ENCODE measurements at regions not wholly inside any gene's neighbourhood (a gene's known extent, or its start where the extent isn't known, plus 50 kb on each side); places are given as distances from the start of the nearest gene placed in this dataset.

GRCh38 chr2:120976501-120977307 is 241.0 kb downstream of the GLI2 start:
- Mint-ChIP-seq H3K27ac (no peak overlapping the region), H3K27me3 (no peaks in the 10 kb centered on the region), H3K36me3 (ENCODE audit: low read depth) (no peaks in the 10 kb centered on the region), H3K4me1 (ENCODE audit: low read depth) (no peaks in the 10 kb centered on the region), H3K4me3 (no peak overlapping the region), H3K9me3 (no peaks in the 10 kb centered on the region)

- Mint-ChIP-seq H3K27ac (no peak overlapping the region), H3K4me3 (no peak overlapping the region), H3K36me3 (ENCODE audit: low read depth) (no peaks in the 10 kb centered on the region), H3K27me3 (no peaks in the 10 kb centered on the region), H3K4me1 (ENCODE audit: low read depth) (no peaks in the 10 kb centered on the region), H3K9me3 (no peaks in the 10 kb centered on the region)
These were observed 242.1 kb downstream of the GLI2 start for GRCh38 chr2:120977582-120978358.

GRCh38 chr2:120978359-120979050 is 242.8 kb downstream of the GLI2 start:
- H3K36me3 Mint-ChIP-seq (ENCODE audit: low read depth) = no peaks in the 10 kb centered on the region
- H3K4me1 Mint-ChIP-seq (ENCODE audit: low read depth) = no peaks in the 10 kb centered on the region
- no peaks in the 10 kb centered on the region for H3K27me3 Mint-ChIP-seq
- no peak overlapping the region for H3K4me3 Mint-ChIP-seq
- H3K27ac Mint-ChIP-seq = no peak overlapping the region
- H3K9me3 Mint-ChIP-seq = no peaks in the 10 kb centered on the region

- Mint-ChIP-seq H3K4me3 (no peak overlapping the region), H3K36me3 (ENCODE audit: low read depth) (no peaks in the 10 kb centered on the region), H3K9me3 (no peaks in the 10 kb centered on the region), H3K4me1 (ENCODE audit: low read depth) (no peaks in the 10 kb centered on the region), H3K27me3 (no peaks in the 10 kb centered on the region), H3K27ac (no peak overlapping the region)
These were observed 243.7 kb downstream of the GLI2 start for GRCh38 chr2:120979398-120979797.

GRCh38 chr2:120979921-120980320 is 244.3 kb downstream of the GLI2 start:
- Mint-ChIP-seq H3K9me3 (no peaks in the 10 kb centered on the region), H3K36me3 (ENCODE audit: low read depth) (no peaks in the 10 kb centered on the region), H3K27ac (no peak overlapping the region), H3K27me3 (no peaks in the 10 kb centered on the region), H3K4me1 (ENCODE audit: low read depth) (no peaks in the 10 kb centered on the region), H3K4me3 (no peak overlapping the region)

GRCh38 chr2:120981443-120981842 is 245.8 kb downstream of the GLI2 start:
- no peak overlapping the region for H3K27ac Mint-ChIP-seq
- H3K9me3 Mint-ChIP-seq = no peaks in the 10 kb centered on the region
- no peak overlapping the region for H3K4me3 Mint-ChIP-seq
- no peaks in the 10 kb centered on the region for H3K4me1 Mint-ChIP-seq (ENCODE audit: low read depth)
- H3K36me3 Mint-ChIP-seq (ENCODE audit: low read depth) = no peaks in the 10 kb centered on the region
- no peaks in the 10 kb centered on the region for H3K27me3 Mint-ChIP-seq

- Mint-ChIP-seq H3K9me3 (no peaks in the 10 kb centered on the region), H3K36me3 (ENCODE audit: low read depth) (no peaks in the 10 kb centered on the region), H3K27ac (no peak overlapping the region), H3K27me3 (no peaks in the 10 kb centered on the region), H3K4me1 (ENCODE audit: low read depth) (no peaks in the 10 kb centered on the region), H3K4me3 (no peak overlapping the region)
These were observed 246.9 kb downstream of the GLI2 start for GRCh38 chr2:120982598-120982997.

GRCh38 chr2:120983344-120983743 is 247.7 kb downstream of the GLI2 start:
- no peaks in the 10 kb centered on the region for H3K36me3 Mint-ChIP-seq (ENCODE audit: low read depth)
- no peak overlapping the region for H3K4me3 Mint-ChIP-seq

GRCh38 chr2:120984046-120984445 is 248.4 kb downstream of the GLI2 start:
- Mint-ChIP-seq H3K36me3 (ENCODE audit: low read depth) (no peaks in the 10 kb centered on the region), H3K9me3 (no peaks in the 10 kb centered on the region), H3K4me3 (no peak overlapping the region), H3K27me3 (no peaks in the 10 kb centered on the region), H3K27ac (no peak overlapping the region), H3K4me1 (ENCODE audit: low read depth) (no peaks in the 10 kb centered on the region)

More at GRCh38 chr2:120983344-120983743, 247.7 kb downstream of the GLI2 start:
- H3K27me3 Mint-ChIP-seq = no peaks in the 10 kb centered on the region
- no peaks in the 10 kb centered on the region for H3K9me3 Mint-ChIP-seq
- H3K4me1 Mint-ChIP-seq (ENCODE audit: low read depth) = no peaks in the 10 kb centered on the region
- no peak overlapping the region for H3K27ac Mint-ChIP-seq

- H3K36me3 Mint-ChIP-seq (ENCODE audit: low read depth) = no peaks in the 10 kb centered on the region
- H3K4me1 Mint-ChIP-seq (ENCODE audit: low read depth) = no peaks in the 10 kb centered on the region
- no peaks in the 10 kb centered on the region for H3K9me3 Mint-ChIP-seq
- no peak overlapping the region for H3K4me3 Mint-ChIP-seq
- no peaks in the 10 kb centered on the region for H3K27me3 Mint-ChIP-seq
- no peak overlapping the region for H3K27ac Mint-ChIP-seq
These were observed 248.9 kb downstream of the GLI2 start for GRCh38 chr2:120984452-120985173.

GRCh38 chr2:120985174-120985996 is 249.7 kb downstream of the GLI2 start:
- Mint-ChIP-seq H3K4me3 (no peak overlapping the region), H3K9me3 (no peaks in the 10 kb centered on the region), H3K36me3 (ENCODE audit: low read depth) (no peaks in the 10 kb centered on the region), H3K27ac (no peak overlapping the region), H3K4me1 (ENCODE audit: low read depth) (no peaks in the 10 kb centered on the region), H3K27me3 (no peaks in the 10 kb centered on the region)

- Mint-ChIP-seq H3K4me1 (ENCODE audit: low read depth) (no peaks in the 10 kb centered on the region), H3K9me3 (no peaks in the 10 kb centered on the region), H3K4me3 (no peak overlapping the region), H3K27ac (no peak overlapping the region), H3K36me3 (ENCODE audit: low read depth) (no peaks in the 10 kb centered on the region), H3K27me3 (no peaks in the 10 kb centered on the region)
These were observed 250.5 kb downstream of the GLI2 start for GRCh38 chr2:120985997-120986651.

- H3K9me3 Mint-ChIP-seq = no peaks in the 10 kb centered on the region
- no peaks in the 10 kb centered on the region for H3K36me3 Mint-ChIP-seq (ENCODE audit: low read depth)
- no peaks in the 10 kb centered on the region for H3K4me1 Mint-ChIP-seq (ENCODE audit: low read depth)
- no peaks in the 10 kb centered on the region for H3K27me3 Mint-ChIP-seq
- H3K27ac Mint-ChIP-seq = no peak overlapping the region
- H3K4me3 Mint-ChIP-seq = no peak overlapping the region
These were observed 251.4 kb downstream of the GLI2 start for GRCh38 chr2:120986898-120987650.

Measured in stimulated activated naive CD8-positive, alpha-beta T cell treated with anti-CD3 and anti-CD28 coated beads, Interleukin-15, Interleukin-2, amounts not matched to agents 100 ng/mL and 50 ng/mL, for 24 hours (primary cell).